HG03432 (cell line): ENCODE measurements at regions not wholly inside any gene's neighbourhood (a gene's known extent, or its start where the extent isn't known, plus 50 kb on each side); places are given as distances from the start of the nearest gene placed in this dataset.

ENCODE experiments used
- ATAC-seq: cut with Tn5 transposase; IDR thresholded peaks from one replicate; pipeline ENCODE4 v1.9.1; 2021; ENCODE audit warnings: mild to moderate bottlenecking, moderate library complexity; ENCODE audit not compliant: unreplicated experiment

- ATAC-seq = no peak
Observed at GRCh38 chr20:20888936-20889335, 176.5 kb upstream of the RALGAPA2 start.

DNA sequence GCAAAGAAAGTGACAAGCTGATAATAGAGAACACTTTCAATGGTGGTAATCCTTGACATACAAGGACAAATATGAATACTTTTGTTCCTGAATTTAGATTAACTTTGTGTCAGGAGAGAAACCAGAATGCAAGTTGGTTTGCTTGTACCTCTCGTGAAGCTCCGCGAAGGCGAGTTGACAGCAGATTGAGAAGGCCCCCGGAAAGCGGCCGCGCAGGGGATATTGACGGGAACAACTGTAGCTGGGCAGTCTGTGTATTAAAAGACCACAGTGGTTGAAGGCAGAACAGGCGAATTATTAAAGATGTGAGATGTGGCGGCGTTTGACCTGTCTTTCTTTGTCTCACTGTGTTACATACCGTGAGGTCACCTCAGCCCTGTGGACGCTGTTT, 175.8 kb upstream of the RALGAPA2 start:
- no peak for ATAC-seq

DNA sequence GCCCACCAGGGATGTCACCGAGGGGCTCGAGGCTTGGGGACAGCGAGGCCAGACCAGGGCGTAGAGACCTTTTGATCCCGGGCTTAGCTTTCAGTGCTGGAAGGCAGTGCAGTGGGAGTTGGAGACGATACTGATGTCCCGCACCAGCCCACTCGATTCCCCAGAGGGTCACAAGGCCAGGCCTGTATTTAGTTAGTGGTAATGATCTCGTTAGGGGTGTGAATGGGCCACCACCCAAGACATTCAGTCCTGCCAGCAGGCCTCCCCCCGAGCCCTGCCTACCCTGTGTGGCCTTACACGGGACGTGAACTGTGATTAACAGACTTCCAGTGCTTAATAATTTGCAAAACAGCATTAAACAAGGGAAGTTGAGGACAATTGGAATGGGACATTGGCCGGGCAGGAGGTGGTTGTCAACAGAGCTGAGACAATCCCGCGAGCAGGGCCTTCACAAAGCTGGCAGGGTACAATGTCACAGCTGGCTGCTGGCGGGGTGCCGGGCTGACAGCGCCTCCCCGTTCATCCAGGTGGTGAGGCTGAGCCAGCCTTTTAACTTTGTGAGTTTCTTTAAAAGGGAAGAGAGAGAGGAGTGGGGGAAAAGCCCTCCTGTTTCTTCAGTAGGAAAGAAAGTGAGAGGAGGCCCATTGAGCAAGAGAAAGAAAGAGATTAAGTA, 175.3 kb upstream of the RALGAPA2 start:
- ATAC-seq = no peak

- no peak for ATAC-seq
Observed at GRCh38 chr20:20881808-20882207, 169.4 kb upstream of the RALGAPA2 start.

DNA sequence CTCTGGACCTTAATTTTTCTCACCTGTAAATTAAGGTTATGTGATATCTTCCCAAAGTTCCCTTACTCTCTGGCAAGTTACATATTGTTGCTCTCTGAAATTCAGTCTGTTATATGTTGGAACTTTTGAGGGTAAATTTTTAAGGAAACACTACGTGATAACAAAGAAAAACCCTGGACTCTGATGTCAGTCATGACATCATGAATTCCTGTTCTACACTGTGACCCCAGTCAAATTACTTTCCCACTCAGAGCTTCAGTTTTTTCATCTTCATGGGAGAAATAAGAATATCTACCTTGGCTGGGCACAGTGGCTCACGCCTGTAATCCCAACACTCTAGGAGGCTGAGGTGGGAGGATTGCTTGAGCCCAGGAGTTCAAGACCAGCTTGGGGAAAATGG, 164.6 kb upstream of the RALGAPA2 start:
- no peak for ATAC-seq

- ATAC-seq = no peak
Observed at GRCh38 chr20:20875716-20876115, 163.3 kb upstream of the RALGAPA2 start.

DNA sequence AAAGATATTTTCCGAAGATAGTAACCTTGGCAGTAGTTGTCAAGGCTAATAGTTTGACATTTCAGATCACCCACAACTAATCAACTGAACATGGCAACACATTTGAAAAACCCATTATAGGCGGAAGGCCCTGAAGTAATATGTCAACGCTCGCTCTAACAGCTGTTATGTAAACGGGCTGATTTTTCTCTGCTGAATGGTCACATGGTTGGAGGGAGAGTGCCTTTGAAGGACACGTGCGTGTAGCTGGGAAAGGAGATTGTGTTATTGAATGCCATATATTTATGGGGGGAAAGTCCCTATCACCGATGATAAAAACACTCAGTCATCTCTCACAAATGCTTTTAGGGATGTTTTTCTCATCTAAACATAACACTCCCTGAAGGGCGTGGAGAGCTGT, 160.0 kb upstream of the RALGAPA2 start:
- ATAC-seq = no peak

GRCh38 chr20:20869161-20869775, 156.8 kb upstream of the RALGAPA2 start:
- ATAC-seq = no peak

DNA sequence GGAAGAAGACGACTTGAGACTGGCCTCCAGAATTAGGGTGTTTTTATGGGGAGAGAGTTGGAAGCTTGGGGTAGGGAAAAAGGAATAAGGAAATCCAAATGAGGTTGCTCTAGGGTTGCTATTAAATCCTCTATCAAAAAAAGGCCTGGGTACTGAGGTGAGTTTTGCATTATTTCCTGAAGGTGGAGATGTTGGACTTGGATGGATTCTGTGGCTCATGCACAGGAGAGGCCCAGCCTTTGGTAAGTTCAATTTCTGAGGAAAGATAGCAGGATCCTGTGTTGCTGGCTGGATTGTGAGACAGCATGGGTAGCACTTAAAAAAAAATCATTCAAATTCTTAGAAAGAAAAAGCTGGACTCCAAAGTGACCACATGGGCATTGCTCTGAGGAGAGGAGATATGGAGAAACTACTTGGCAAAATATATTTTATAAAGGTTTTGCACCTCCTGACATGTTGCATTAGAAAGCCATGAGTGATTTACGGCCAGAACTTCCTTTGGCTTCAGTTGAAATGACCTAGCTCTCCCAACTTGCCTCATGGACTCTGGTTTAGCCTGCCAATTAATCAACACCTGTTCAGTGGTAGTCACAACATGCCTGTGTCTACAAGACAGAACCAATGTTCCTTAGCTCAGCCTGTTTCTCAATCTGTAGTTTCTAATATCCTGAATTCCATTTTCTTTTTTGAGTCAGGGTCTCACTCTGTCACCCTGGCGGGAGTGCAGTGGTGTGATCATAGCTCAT, 152.1 kb upstream of the RALGAPA2 start:
- ATAC-seq = no peak

DNA sequence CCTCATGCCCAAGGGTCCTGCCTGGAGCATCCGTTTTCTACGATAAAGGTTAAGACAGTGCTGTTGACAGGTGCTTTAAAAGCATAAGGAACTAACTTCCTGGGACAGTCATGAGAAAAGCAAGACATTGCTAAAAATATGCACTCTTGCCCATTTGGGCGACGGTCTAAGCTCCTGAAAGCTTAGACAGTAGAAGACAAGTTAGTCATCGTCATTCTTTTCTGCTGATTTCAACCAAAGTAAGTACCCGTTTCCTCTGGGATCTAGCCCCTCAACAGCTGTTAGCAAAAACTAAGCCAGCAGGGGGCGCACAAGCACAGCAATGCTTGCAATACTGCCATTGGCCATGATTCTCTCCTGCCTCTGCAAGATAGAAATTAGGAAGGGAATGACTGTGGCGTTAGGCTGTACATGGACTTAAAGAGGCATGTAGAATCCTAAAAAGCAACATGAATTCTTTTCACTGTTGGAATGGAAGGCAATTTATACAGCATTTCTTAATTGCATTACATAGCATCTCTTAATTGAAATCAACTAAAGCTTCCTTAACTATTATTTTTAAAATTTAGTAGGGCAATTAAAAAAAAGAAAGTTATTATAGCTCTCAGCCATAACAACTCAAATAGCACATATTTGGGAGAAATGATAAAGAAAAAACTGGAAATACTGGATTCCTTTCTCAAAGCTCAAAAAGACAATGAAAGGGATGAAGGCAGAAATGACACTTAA, 147.8 kb upstream of the RALGAPA2 start:
- ATAC-seq = peak; percentile 90

GRCh38 chr20:20859510-20859909, 147.1 kb upstream of the RALGAPA2 start:
- no peak for ATAC-seq

- no peak for ATAC-seq
Observed at GRCh38 chr20:20856956-20857355, 144.5 kb upstream of the RALGAPA2 start.

DNA sequence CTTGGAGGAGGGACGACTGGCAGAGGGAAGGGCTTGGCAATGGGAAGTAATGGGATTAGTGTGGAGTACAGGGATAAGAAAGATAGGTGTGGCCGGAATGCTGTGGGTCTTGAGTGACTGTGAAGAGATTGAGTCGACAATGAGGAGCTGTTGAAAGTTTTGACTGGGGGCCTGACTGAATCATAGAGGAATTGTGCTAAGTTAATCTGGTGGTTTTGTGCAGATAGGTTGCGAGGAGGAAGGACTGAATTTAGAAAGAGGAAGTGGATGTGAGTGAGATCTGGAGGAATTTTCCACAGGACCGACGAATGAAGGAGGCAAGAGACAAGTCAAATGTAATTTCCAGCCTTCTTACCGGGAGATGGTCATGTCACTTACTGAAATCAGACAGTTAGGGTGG, 143.9 kb upstream of the RALGAPA2 start:
- ATAC-seq = no peak

DNA sequence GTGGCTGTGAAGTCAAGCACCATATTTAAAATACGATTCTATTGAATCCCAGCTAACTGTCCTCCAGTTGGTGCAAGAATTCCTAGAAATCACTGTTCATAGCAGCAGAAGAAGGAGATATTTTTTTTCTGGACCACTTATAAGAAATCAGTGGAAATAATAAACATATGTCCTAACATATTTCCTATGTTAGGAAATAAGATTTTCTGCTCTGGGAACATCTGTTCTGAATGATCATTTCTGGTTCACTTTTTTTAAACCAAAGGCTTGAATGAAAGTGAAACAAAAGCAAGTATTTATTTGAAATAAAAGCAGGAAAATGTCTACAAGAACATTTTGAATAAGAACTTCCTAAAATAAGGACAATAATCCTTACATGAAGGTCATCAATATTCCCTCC, 138.9 kb upstream of the RALGAPA2 start:
- ATAC-seq = no peak

- ATAC-seq = no peak
Observed at GRCh38 chr20:20850407-20850806, 138.0 kb upstream of the RALGAPA2 start.

GRCh38 chr20:20849161-20849560, 136.7 kb upstream of the RALGAPA2 start:
- ATAC-seq = no peak

DNA sequence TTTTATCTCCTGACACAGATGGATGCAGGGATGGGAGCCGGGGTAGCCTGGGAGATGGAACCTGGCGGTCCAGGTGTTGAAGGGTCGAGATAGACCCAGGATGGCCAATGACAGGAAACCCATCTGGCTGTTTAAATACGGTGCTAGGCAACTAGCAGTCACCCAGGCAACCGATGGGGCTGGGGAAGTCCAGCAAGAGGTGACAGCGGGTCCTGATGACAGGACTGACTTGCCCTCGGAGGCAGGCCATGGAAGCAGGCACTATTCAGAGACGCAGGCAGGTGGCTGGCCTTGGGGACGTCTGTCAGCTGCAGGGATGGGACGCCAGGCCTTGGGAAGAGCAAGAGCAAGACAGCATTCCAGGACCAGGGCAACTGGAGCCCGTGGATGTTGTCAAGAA, 135.4 kb upstream of the RALGAPA2 start:
- ATAC-seq = no peak

DNA sequence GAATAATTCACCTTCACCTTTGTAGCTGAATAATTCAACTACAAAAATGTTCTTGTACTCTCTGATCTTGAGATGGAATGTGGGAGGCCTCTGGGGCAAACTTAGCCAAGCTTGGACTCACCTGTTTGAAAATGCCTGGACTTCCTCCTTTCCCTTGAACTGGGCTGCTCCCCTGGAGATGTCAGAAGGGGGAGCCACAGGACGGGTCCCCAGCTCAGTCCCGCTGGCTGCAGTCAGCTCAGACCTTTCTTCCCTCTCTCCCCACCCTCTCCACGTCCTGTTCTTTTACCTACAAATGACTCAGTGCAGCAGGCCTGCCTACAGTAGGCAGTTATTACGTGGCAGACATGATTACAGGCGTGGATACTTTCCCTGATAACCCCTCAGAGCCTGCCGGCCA, 131.5 kb upstream of the RALGAPA2 start:
- ATAC-seq = no peak

DNA sequence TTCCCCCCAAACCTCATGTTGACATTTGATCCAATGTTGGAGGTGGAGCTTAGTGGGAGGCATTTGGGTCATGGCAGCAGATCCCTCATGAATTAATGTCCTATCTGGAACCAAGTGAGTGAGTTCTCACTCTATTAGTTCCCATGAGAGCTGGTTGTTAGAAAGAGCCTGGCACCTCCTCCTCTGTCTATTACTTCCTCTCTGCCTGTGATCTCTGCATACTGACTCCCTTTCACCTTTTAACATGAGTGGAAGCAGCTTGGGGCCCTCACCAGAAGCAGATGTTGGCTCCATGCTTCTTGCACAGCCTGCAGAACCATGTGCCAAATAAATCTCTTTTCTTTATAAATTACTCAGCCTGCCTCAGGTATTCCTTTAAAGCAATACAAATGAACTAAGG, 127.3 kb upstream of the RALGAPA2 start:
- no peak for ATAC-seq

DNA sequence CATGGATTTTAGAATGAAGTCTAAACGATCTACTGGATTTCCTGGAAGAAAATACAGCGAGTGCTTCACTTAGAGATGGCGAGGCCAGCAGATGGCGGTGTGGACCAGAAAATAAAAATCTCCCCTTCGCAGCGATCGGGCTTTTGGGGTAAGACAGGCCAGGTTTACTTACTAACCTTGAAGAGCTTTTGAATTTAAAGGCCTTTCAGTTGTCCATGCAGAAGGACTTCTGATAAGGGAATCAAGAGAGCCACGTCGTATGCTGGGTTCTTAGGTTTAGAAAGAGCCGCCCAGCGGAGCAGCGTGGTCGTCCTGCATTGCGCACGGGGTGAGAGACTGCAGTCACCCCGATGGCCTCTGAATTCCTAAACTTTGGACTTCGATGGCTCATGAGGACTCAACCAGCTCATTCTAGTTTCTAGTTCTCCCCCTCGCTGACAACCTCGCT, 125.2 kb upstream of the RALGAPA2 start:
- ATAC-seq = no peak

- no peak for ATAC-seq
Observed at GRCh38 chr20:20836836-20837235, 124.4 kb upstream of the RALGAPA2 start.

GRCh38 chr20:20835897-20836296, 123.5 kb upstream of the RALGAPA2 start:
- ATAC-seq = no peak
